ENCODE measurements at regions not wholly inside any gene's neighbourhood (a gene's known extent, or its start where the extent isn't known, plus 50 kb on each side); places are given as distances from the start of the nearest gene placed in this dataset.

GRCh38 chr12:130240831-130241590 is 78.7 kb downstream of the FZD10 start (continued):
- TF ChIP-seq CHD7 (IDR thresholded peaks at IDR 0.05; ENCODE audit: insufficient replicate concordance, low read length) = no peak
- TF ChIP-seq BACH1 (IDR thresholded peaks at IDR 0.05; ENCODE audit: low read length) = no peak

Measured in H1 (cell line).